ENCODE measurements at regions not wholly inside any gene's neighbourhood (a gene's known extent, or its start where the extent isn't known, plus 50 kb on each side); places are given as distances from the start of the nearest gene placed in this dataset.

GRCh38 chr3:99549957-99550603 lies 88.3 kb upstream of the COL8A1 start:
- TF ChIP-seq EP300 (IDR thresholded peaks at IDR 0.05; ENCODE audit: borderline replicate concordance) (no peak), RAD21 (IDR thresholded peaks at IDR 0.05; ENCODE audit: low read depth) (no peak)

Data from Ishikawa (cell line).